Vagina (tissue), 2 donors: ENCODE measurements at regions not wholly inside any gene's neighbourhood (a gene's known extent, or its start where the extent isn't known, plus 50 kb on each side); places are given as distances from the start of the nearest gene placed in this dataset.
"Not testable (repeated sequence)": the region's sequence is repeated elsewhere in the genome, so short reads cannot be mapped to it uniquely, and the experiment has no call there.

Source experiments
- DNase-seq, 2 donors: peaks; one replicate each; pipeline ENCODE4 v3.0.0-alpha.2; 2017; ENCODE audit errors: extremely low spot score in 2 of 2
- H3K27ac ChIP-seq: fragments of 200-600 bp; sonication (generic); one replicate; pipeline ENCODE4 v1.5.1; 2019
- H3K27me3 ChIP-seq: fragments of 200-600 bp; sonication (generic); one replicate; pipeline ENCODE4 v1.5.1; 2019
- H3K36me3 ChIP-seq, 2 donors: fragments of 200-600 bp; sonication (generic); one replicate each; pipeline ENCODE4 v1.5.1; 2017 to 2019
- H3K4me1 ChIP-seq: fragments of 200-600 bp; sonication (generic); one replicate; pipeline ENCODE4 v1.5.1; 2019
- H3K4me3 ChIP-seq, 2 donors: fragments of 200-600 bp; sonication (generic); 1 replicate in 1 of 2; 2 replicates in 1 of 2; pipeline ENCODE4 v1.5.1; 2016 to 2019
- H3K9me3 ChIP-seq: fragments of 200-600 bp; sonication (generic); one replicate; pipeline ENCODE4 v1.5.1; 2019
- CTCF ChIP-seq, 3 experiments: fragments of 450-650 bp in 2 of 3; fragments of 200-600 bp in 1 of 3; sonication (generic) in 1 of 3; IDR thresholded peaks; one replicate each; pipeline ENCODE4 v1.5.1; 2017 to 2019; ENCODE audit warnings: antibody characterized with exemption in 3 of 3, mild to moderate bottlenecking in 2 of 3, moderate library complexity in 2 of 3
- POLR2A ChIP-seq, 2 donors: fragments of 450-650 bp; IDR thresholded peaks; one replicate each; pipeline ENCODE4 v1.6.1; 2017; ENCODE audit warnings: antibody characterized with exemption in 2 of 2, mild to moderate bottlenecking in 2 of 2, moderate library complexity in 2 of 2
- POLR2AphosphoS5 ChIP-seq, 2 donors: sonication (generic); formaldehyde crosslinking; IDR thresholded peaks; one replicate each; pipeline ENCODE4 v1.9.0; 2017; ENCODE audit warnings: antibody characterized with exemption in 2 of 2, mild to moderate bottlenecking in 2 of 2, low read depth in 1 of 2; ENCODE audit not compliant: insufficient read depth in 1 of 2
- intact Hi-C: fragments of 100-400 bp; cut with DNase I; formaldehyde crosslinking; loops from one replicate; pipeline ENCODE4 v1.15.1; 2023

- intact Hi-C loops, result no loop called here
- TF ChIP-seq POLR2A (IDR thresholded peaks at IDR 0.05) (no peak), POLR2AphosphoS5 (IDR thresholded peaks at IDR 0.05; ENCODE audit: insufficient read depth in 1 of 2, low read depth in 1 of 2) (no peak), CTCF (IDR thresholded peaks at IDR 0.05) (no peak)
- Histone ChIP-seq H3K27me3 (no peaks in the 10 kb centered on the region), H3K9me3 (no peaks in the 10 kb centered on the region), H3K36me3 (no peaks in the 10 kb centered on the region), H3K4me1 (no peaks in the 10 kb centered on the region), H3K4me3 (no peak overlapping the region), H3K27ac (no peak overlapping the region)
- DNase-seq, result no peak
These were observed 506.2 kb downstream of the GABRG2 start for GRCh38 chr5:162573758-162574157.

- Histone ChIP-seq H3K4me1 (no peaks in the 10 kb centered on the region), H3K9me3 (no peaks in the 10 kb centered on the region), H3K27me3 (no peaks in the 10 kb centered on the region), H3K27ac (no peak overlapping the region), H3K4me3 (no peak overlapping the region), H3K36me3 (no peaks in the 10 kb centered on the region)
- TF ChIP-seq POLR2A (IDR thresholded peaks at IDR 0.05) (no peak), CTCF (IDR thresholded peaks at IDR 0.05) (no peak), POLR2AphosphoS5 (IDR thresholded peaks at IDR 0.05; ENCODE audit: insufficient read depth in 1 of 2, low read depth in 1 of 2) (no peak)
- no peak for DNase-seq
- intact Hi-C loops, result no loop called here
These were observed 524.2 kb downstream of the GABRG2 start for GRCh38 chr5:162591724-162592123.

- DNase-seq, result no peak
- Histone ChIP-seq H3K27ac (no peak overlapping the region), H3K4me1 (no peaks in the 10 kb centered on the region), H3K9me3 (no peaks in the 10 kb centered on the region), H3K27me3 (no peaks in the 10 kb centered on the region), H3K4me3 (no peak overlapping the region), H3K36me3 (no peaks in the 10 kb centered on the region)
- TF ChIP-seq CTCF (IDR thresholded peaks at IDR 0.05) (no peak), POLR2A (IDR thresholded peaks at IDR 0.05) (no peak), POLR2AphosphoS5 (IDR thresholded peaks at IDR 0.05; ENCODE audit: insufficient read depth in 1 of 2, low read depth in 1 of 2) (no peak)
- intact Hi-C loops, result no loop called here
These were observed 526.3 kb downstream of the GABRG2 start for GRCh38 chr5:162593881-162594280.

GRCh38 chr5:162603443-162604070 is 536.0 kb downstream of the GABRG2 start:
- TF ChIP-seq POLR2A (IDR thresholded peaks at IDR 0.05) (no peak), CTCF (IDR thresholded peaks at IDR 0.05) (no peak), POLR2AphosphoS5 (IDR thresholded peaks at IDR 0.05; ENCODE audit: insufficient read depth in 1 of 2, low read depth in 1 of 2) (no peak)
- no peaks in the 10 kb centered on the region for H3K36me3 ChIP-seq
- H3K4me1 ChIP-seq, result no peaks in the 10 kb centered on the region
- no peak overlapping the region for H3K4me3 ChIP-seq
- no peaks in the 10 kb centered on the region for H3K27me3 ChIP-seq
- intact Hi-C loops, result no loop called here
- DNase-seq, result no peak
- H3K27ac ChIP-seq, result no peak overlapping the region
- H3K9me3 ChIP-seq, result peaks cover 3% of the 10 kb centered on the region

- Histone ChIP-seq H3K9me3 (no peaks in the 10 kb centered on the region), H3K27ac (no peak overlapping the region), H3K27me3 (no peaks in the 10 kb centered on the region), H3K36me3 (no peaks in the 10 kb centered on the region), H3K4me1 (no peaks in the 10 kb centered on the region), H3K4me3 (no peak overlapping the region)
- TF ChIP-seq POLR2AphosphoS5 (IDR thresholded peaks at IDR 0.05; ENCODE audit: insufficient read depth in 1 of 2, low read depth in 1 of 2) (no peak), CTCF (IDR thresholded peaks at IDR 0.05) (no peak), POLR2A (IDR thresholded peaks at IDR 0.05) (no peak)
- intact Hi-C loops, result no loop called here
- DNase-seq, result no peak
These were observed 540.3 kb downstream of the GABRG2 start for GRCh38 chr5:162607879-162608278.

- intact Hi-C loops, H3K9me3 ChIP-seq, H3K27me3 ChIP-seq, DNase-seq, H3K4me1 ChIP-seq, H3K36me3 ChIP-seq, H3K4me3 ChIP-seq, H3K27ac ChIP-seq: not testable (repeated sequence)
These were observed 554.2 kb downstream of the GABRG2 start for GRCh38 chr5:162621726-162622263.
